ENCODE measurements at regions not wholly inside any gene's neighbourhood (a gene's known extent, or its start where the extent isn't known, plus 50 kb on each side); places are given as distances from the start of the nearest gene placed in this dataset.

DNA sequence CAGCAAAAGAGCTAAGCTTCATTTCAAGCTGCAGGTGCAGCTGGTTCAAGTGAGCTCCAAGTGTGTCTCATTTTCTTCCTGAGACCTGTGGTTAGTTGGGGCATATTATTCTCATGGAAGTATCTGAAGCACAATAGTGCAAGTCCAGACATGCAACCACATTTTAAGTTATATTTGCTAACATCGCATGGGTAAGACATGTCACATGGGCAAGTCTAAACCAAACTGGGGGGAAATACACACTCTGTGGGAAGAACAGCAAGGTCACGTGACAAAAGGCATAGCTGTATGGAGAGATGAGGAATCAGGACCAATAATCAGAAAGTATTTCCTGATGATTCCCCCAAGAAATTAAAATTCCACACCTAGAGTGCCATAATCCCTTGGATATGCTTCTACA is 94.9 kb upstream of the NDP start:
- TF ChIP-seq, protein P1, sequence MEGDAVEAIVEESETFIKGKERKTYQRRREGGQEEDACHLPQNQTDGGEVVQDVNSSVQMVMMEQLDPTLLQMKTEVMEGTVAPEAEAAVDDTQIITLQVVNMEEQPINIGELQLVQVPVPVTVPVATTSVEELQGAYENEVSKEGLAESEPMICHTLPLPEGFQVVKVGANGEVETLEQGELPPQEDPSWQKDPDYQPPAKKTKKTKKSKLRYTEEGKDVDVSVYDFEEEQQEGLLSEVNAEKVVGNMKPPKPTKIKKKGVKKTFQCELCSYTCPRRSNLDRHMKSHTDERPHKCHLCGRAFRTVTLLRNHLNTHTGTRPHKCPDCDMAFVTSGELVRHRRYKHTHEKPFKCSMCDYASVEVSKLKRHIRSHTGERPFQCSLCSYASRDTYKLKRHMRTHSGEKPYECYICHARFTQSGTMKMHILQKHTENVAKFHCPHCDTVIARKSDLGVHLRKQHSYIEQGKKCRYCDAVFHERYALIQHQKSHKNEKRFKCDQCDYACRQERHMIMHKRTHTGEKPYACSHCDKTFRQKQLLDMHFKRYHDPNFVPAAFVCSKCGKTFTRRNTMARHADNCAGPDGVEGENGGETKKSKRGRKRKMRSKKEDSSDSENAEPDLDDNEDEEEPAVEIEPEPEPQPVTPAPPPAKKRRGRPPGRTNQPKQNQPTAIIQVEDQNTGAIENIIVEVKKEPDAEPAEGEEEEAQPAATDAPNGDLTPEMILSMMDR (IDR thresholded peaks at IDR 0.05) = no peak
- TF ChIP-seq POLR2AphosphoS5 (IDR thresholded peaks at IDR 0.05) (no peak), POLR2A (IDR thresholded peaks at IDR 0.05) (no peak)
